Endothelial cell of umbilical vein (primary cell): ENCODE measurements at regions not wholly inside any gene's neighbourhood (a gene's known extent, or its start where the extent isn't known, plus 50 kb on each side); places are given as distances from the start of the nearest gene placed in this dataset.

ENCODE experiments used
- BruUV-seq: library from RNA; stranded (reverse); fragments of 400-500 nt; replicated peaks from 2 replicates; lab custom pipeline; 2021; lab: Mats Ljungman, UMichigan
- CTCF ChIA-PET: fragments of 300-600, 350-600 bp; sonication (Branson Sonifier 250); formaldehyde crosslinking; loops from one replicate; lab custom pipeline; 2021; ENCODE audit warnings: antibody characterized with exemption, inconsistent platforms; lab: Charles Lee
- POLR2A ChIA-PET: fragments of 300-600, 350-600 bp; sonication (Branson Sonifier 250); formaldehyde crosslinking; loops from one replicate; lab custom pipeline; 2021; ENCODE audit warnings: antibody characterized with exemption, inconsistent platforms; lab: Charles Lee
- DNase-seq: peaks from one replicate; pipeline ENCODE4 v3.0.0-alpha.2; 2011; ENCODE audit warnings: low read depth, low spot score
- FAIRE-seq: peaks from 2 replicates; lab custom pipeline; 2011; peaks lifted over from hg19 to GRCh38; lab: Jason Lieb, UNC
- H2AFZ ChIP-seq: 2 replicates; pipeline ENCODE4 v1.6.0; 2012; ENCODE audit warnings: low read depth, low read length, control low read depth, inconsistent platforms
- H3K27ac ChIP-seq: 2 replicates; pipeline ENCODE4 v1.5.1; 2011; ENCODE audit warnings: low read depth, mild to moderate bottlenecking, control low read depth, low read length, moderate library complexity; ENCODE audit not compliant: insufficient read depth
- H3K27me3 ChIP-seq, 2 experiments: 2 replicates each; pipeline versions ENCODE4 v1.6.0 to v1.6.1; 2011; ENCODE audit warnings: low read length in 2 of 2, mixed read lengths in 1 of 2; ENCODE audit not compliant: control insufficient read depth in 2 of 2, insufficient read depth in 2 of 2
- H3K36me3 ChIP-seq, 2 experiments: 2 replicates in 1 of 2; 3 replicates in 1 of 2; pipeline ENCODE4 v1.5.1; 2011; ENCODE audit warnings: low read length in 2 of 2, mild to moderate bottlenecking in 1 of 2, moderate library complexity in 1 of 2; ENCODE audit not compliant: control insufficient read depth in 2 of 2, insufficient read depth in 2 of 2; ENCODE audit errors: extremely low read depth in 1 of 2
- H3K4me1 ChIP-seq: 3 replicates; pipeline ENCODE4 v1.5.1; 2011; ENCODE audit warnings: mild to moderate bottlenecking, low read length; ENCODE audit not compliant: control insufficient read depth, insufficient read depth; ENCODE audit errors: extremely low read depth
- H3K4me2 ChIP-seq: 2 replicates; pipeline ENCODE4 v1.6.1; 2011; ENCODE audit warnings: low read length, control low read depth, mixed read lengths; ENCODE audit not compliant: insufficient read depth
- H3K4me3 ChIP-seq, 3 experiments: fragments of 200-600 bp in 1 of 3; sonication (generic), shearing (Covaris generic) in 1 of 3; replicated peaks in 1 of 3; 2 replicates each; pipeline ENCODE4 v1.5.1; 2011 to 2016; ENCODE audit warnings: control low read depth in 3 of 3, low read length in 3 of 3, mild to moderate bottlenecking in 2 of 3, inconsistent platforms in 1 of 3, low read depth in 1 of 3, moderate library complexity in 1 of 3; ENCODE audit not compliant: insufficient read depth in 1 of 3
- H3K79me2 ChIP-seq: 2 replicates; pipeline ENCODE4 v1.6.0; 2012; ENCODE audit warnings: low read length, inconsistent platforms; ENCODE audit not compliant: control insufficient read depth, insufficient read depth
- H3K9ac ChIP-seq: replicated peaks from 2 replicates; pipeline ENCODE3; 2011; ENCODE audit warnings: low read length, control low read depth; ENCODE audit not compliant: insufficient read depth; ENCODE audit errors: extremely low read depth
- H3K9me1 ChIP-seq: replicated peaks from 3 replicates; pipeline ENCODE4 v1.6.0; 2011; ENCODE audit warnings: mild to moderate bottlenecking, low read length; ENCODE audit not compliant: control insufficient read depth, insufficient read depth; ENCODE audit errors: extremely low read depth
- H3K9me3 ChIP-seq: replicated peaks from 2 replicates; pipeline ENCODE4 v1.5.1; 2012; ENCODE audit warnings: low read length, inconsistent platforms; ENCODE audit not compliant: control insufficient read depth, insufficient read depth
- H4K20me1 ChIP-seq: replicated peaks from 2 replicates; pipeline ENCODE3; 2011; ENCODE audit warnings: mild to moderate bottlenecking, low read length; ENCODE audit not compliant: control insufficient read depth, insufficient read depth; ENCODE audit errors: extremely low read depth
- CTCF ChIP-seq, 2 donors: IDR thresholded peaks; 1 replicate in 1 of 2; 2 replicates in 1 of 2; pipeline ENCODE4 v1.5.1; 2011; ENCODE audit warnings: low read length in 2 of 2, mild to moderate bottlenecking in 2 of 2, moderate library complexity in 2 of 2, control low read depth in 1 of 2, inconsistent platforms in 1 of 2, low read depth in 1 of 2; ENCODE audit not compliant: insufficient read depth in 1 of 2; ENCODE audit errors: extremely low read depth in 1 of 2
- EZH2 ChIP-seq: IDR thresholded peaks from 2 replicates; pipeline ENCODE4 v1.6.1; 2012; ENCODE audit warnings: borderline replicate concordance, low read depth, mild to moderate bottlenecking, moderate library complexity, low read length, inconsistent platforms; ENCODE audit not compliant: severe bottlenecking
- FOS ChIP-seq: IDR thresholded peaks from 2 replicates; pipeline ENCODE4 v1.6.1; 2011; ENCODE audit warnings: mild to moderate bottlenecking, low read length, moderate library complexity, borderline replicate concordance; ENCODE audit not compliant: insufficient read depth
- GATA2 ChIP-seq: IDR thresholded peaks from 2 replicates; pipeline ENCODE4 v1.7.0; 2011; ENCODE audit warnings: low read depth, mild to moderate bottlenecking, moderate library complexity, mixed read lengths, low read length; ENCODE audit not compliant: insufficient read length, insufficient read depth
- JUN ChIP-seq: IDR thresholded peaks from 2 replicates; pipeline ENCODE4 v1.6.1; 2011; ENCODE audit warnings: borderline replicate concordance, low read depth; ENCODE audit not compliant: insufficient read length, insufficient read depth
- MAX ChIP-seq: IDR thresholded peaks from 2 replicates; pipeline ENCODE4 v1.6.1; 2011; ENCODE audit not compliant: insufficient read depth, insufficient read length
- MYC ChIP-seq: IDR thresholded peaks from one replicate; pipeline ENCODE4 v1.6.1; 2011; ENCODE audit warnings: mild to moderate bottlenecking, low read depth, low read length
- POLR2A ChIP-seq: IDR thresholded peaks from 2 replicates; pipeline ENCODE4 v1.6.1; 2012; ENCODE audit warnings: low read depth, mild to moderate bottlenecking, control low read depth, low read length
- POLR2AphosphoS5 ChIP-seq: IDR thresholded peaks from 2 replicates; pipeline ENCODE4 v1.6.1; 2012; ENCODE audit warnings: low read depth, mild to moderate bottlenecking, control low read depth, low read length, moderate library complexity; ENCODE audit not compliant: insufficient read depth
- dilution Hi-C: fragments of 300-500 bp; cut with MboI; formaldehyde crosslinking; loops from one replicate; pipeline ENCODE4 v1.15.0; 2019; ENCODE audit warnings: low sequenced_read_pairs; ENCODE audit not compliant: extremely low pct_ligation_motif_present
- intact Hi-C: fragments of 100-400 bp; cut with micrococcal nuclease; formaldehyde crosslinking; loops from one replicate; pipeline ENCODE4 v1.10.0; 2022

GRCh38 chr3:20984594-20985205, 766.3 kb downstream of the ZNF385D start:
- H3K9me3 ChIP-seq: no peaks in the 10 kb centered on the region
- DNase-seq (no peak), FAIRE-seq (no peak)
- H3K27ac ChIP-seq: no peak overlapping the region
- TF ChIP-seq MYC (no peak), POLR2AphosphoS5 (no peak), POLR2A (no peak), MAX (no peak), FOS (no peak), CTCF (IDR thresholded peaks at IDR 0.05; ENCODE audit: extremely low read depth in 1 of 2, insufficient read depth in 1 of 2, low read depth in 1 of 2, low read length in 2 of 2) (no peak), JUN (no peak), GATA2 (no peak), EZH2 (no peak)
- H3K27me3 ChIP-seq: no peaks in the 10 kb centered on the region
- H3K4me3 ChIP-seq: no peak overlapping the region
- no peak overlapping the region for H3K9ac ChIP-seq
- no peaks in the 10 kb centered on the region for H3K36me3 ChIP-seq
- H2AFZ ChIP-seq: no peak overlapping the region
- ChIA-PET POLR2A (no interaction called here), CTCF (interaction anchor here (0.6 kb wide), 1 partner anchor 10 kb away, joined by 4 read pairs; no protein-coding TSS in a partner anchor)
- no peaks in the 10 kb centered on the region for H3K4me1 ChIP-seq
- intact Hi-C loops (no loop called here), dilution Hi-C loops (no loop called here)
- BruUV-seq: no TSS peak
- no peaks in the 10 kb centered on the region for H3K9me1 ChIP-seq
- H3K4me2 ChIP-seq: no peak overlapping the region
- H3K79me2 ChIP-seq: no peaks in the 10 kb centered on the region
- H4K20me1 ChIP-seq: no peaks in the 10 kb centered on the region
